ENCODE measurements at regions not wholly inside any gene's neighbourhood (a gene's known extent, or its start where the extent isn't known, plus 50 kb on each side); places are given as distances from the start of the nearest gene placed in this dataset.

- 53 to 74% methylated on average over 7 of the region's 7 CpGs for WGBS, 2 donors
- no peak for DNase-seq
- H3K4me3 ChIP-seq: no peak overlapping the region
- H3K9me3 ChIP-seq: no peaks in the 10 kb centered on the region
- no peak overlapping the region for H3K27ac ChIP-seq
- intact Hi-C loops (cut with DNase I): no loop called here
- no peak for TF ChIP-seq POLR2A (IDR thresholded peaks at IDR 0.05)
- no peak for TF ChIP-seq EP300 (IDR thresholded peaks at IDR 0.05)
- no peak for TF ChIP-seq POLR2AphosphoS5 (IDR thresholded peaks at IDR 0.05)
- TF ChIP-seq CTCF (IDR thresholded peaks at IDR 0.05): no peak
- no peaks in the 10 kb centered on the region for H3K27me3 ChIP-seq
- H3K36me3 ChIP-seq: no peaks in the 10 kb centered on the region
- H3K4me1 ChIP-seq: no peaks in the 10 kb centered on the region
Measured at GRCh38 chr11:115939731-115940421, 435.7 kb upstream of the CADM1 start.

- TF ChIP-seq CTCF (IDR thresholded peaks at IDR 0.05) (no peak), EP300 (IDR thresholded peaks at IDR 0.05) (no peak), POLR2AphosphoS5 (IDR thresholded peaks at IDR 0.05) (no peak), POLR2A (IDR thresholded peaks at IDR 0.05) (no peak)
- intact Hi-C loops (cut with DNase I): no loop called here
- H3K9me3 ChIP-seq: no peaks in the 10 kb centered on the region
- H3K36me3 ChIP-seq: no peaks in the 10 kb centered on the region
- no peak for DNase-seq
- no peak overlapping the region for H3K27ac ChIP-seq
- 28 to 51% methylated on average over 6 of the region's 6 CpGs for WGBS, 2 donors
- H3K27me3 ChIP-seq: no peaks in the 10 kb centered on the region
- no peak overlapping the region for H3K4me3 ChIP-seq
- H3K4me1 ChIP-seq: no peaks in the 10 kb centered on the region
Measured at GRCh38 chr11:115939104-115939730, 435.0 kb upstream of the CADM1 start.

GRCh38 chr11:115933564-115933963 lies 429.3 kb upstream of the CADM1 start:
- no peaks in the 10 kb centered on the region for H3K27me3 ChIP-seq
- 89 to 94% methylated on average over 4 of the region's 4 CpGs for WGBS, 2 donors
- no peaks in the 10 kb centered on the region for H3K36me3 ChIP-seq
- intact Hi-C loops (cut with DNase I): no loop called here
- TF ChIP-seq POLR2A (IDR thresholded peaks at IDR 0.05) (no peak), POLR2AphosphoS5 (IDR thresholded peaks at IDR 0.05) (no peak), CTCF (IDR thresholded peaks at IDR 0.05) (no peak), EP300 (IDR thresholded peaks at IDR 0.05) (no peak)
- no peak overlapping the region for H3K27ac ChIP-seq
- H3K4me3 ChIP-seq: no peak overlapping the region
- no peak for DNase-seq
- no peaks in the 10 kb centered on the region for H3K9me3 ChIP-seq
- peaks cover 0 to 19% (median 15%) of the 10 kb centered on the region in 4 donors for H3K4me1 ChIP-seq

GRCh38 chr11:115931548-115932083 lies 427.4 kb upstream of the CADM1 start:
- H3K4me3 ChIP-seq: no peak overlapping the region
- H3K27me3 ChIP-seq: no peaks in the 10 kb centered on the region
- peaks cover 0 to 19% (median 15%) of the 10 kb centered on the region in 4 donors for H3K4me1 ChIP-seq
- 90 to 96% methylated on average over 1 of the region's 1 CpG for WGBS, 2 donors
- intact Hi-C loops (cut with DNase I): no loop called here
- no peak overlapping the region for H3K27ac ChIP-seq
- H3K36me3 ChIP-seq: no peaks in the 10 kb centered on the region
- TF ChIP-seq POLR2AphosphoS5 (IDR thresholded peaks at IDR 0.05) (no peak), POLR2A (IDR thresholded peaks at IDR 0.05) (no peak)
- DNase-seq: no peak
- no peaks in the 10 kb centered on the region for H3K9me3 ChIP-seq

- WGBS, 2 donors: 52 to 77% methylated on average over 3 of the region's 3 CpGs
- peaks cover 0 to 19% (median 15%) of the 10 kb centered on the region in 4 donors for H3K4me1 ChIP-seq
- H3K4me3 ChIP-seq: no peak overlapping the region
- no peaks in the 10 kb centered on the region for H3K36me3 ChIP-seq
- H3K27me3 ChIP-seq: no peaks in the 10 kb centered on the region
- TF ChIP-seq CTCF (IDR thresholded peaks at IDR 0.05): no peak
- no peak for TF ChIP-seq POLR2AphosphoS5 (IDR thresholded peaks at IDR 0.05)
- TF ChIP-seq EP300 (IDR thresholded peaks at IDR 0.05): no peak
- TF ChIP-seq POLR2A (IDR thresholded peaks at IDR 0.05): no peak
- intact Hi-C loops (cut with DNase I): no loop called here
- H3K27ac ChIP-seq: peak overlapping the region in 2 of 4 donors; percentile 9 to 37
- H3K9me3 ChIP-seq: no peaks in the 10 kb centered on the region
- DNase-seq: no peak
Measured at GRCh38 chr11:115930886-115931547, 426.8 kb upstream of the CADM1 start.
